GM04504 (cell line): ENCODE measurements at regions not wholly inside any gene's neighbourhood (a gene's known extent, or its start where the extent isn't known, plus 50 kb on each side); places are given as distances from the start of the nearest gene placed in this dataset.
"Not testable (repeated sequence)": the region's sequence is repeated elsewhere in the genome, so short reads cannot be mapped to it uniquely, and the experiment has no call there.

Source experiments
- DNase-seq: peaks from one replicate; pipeline ENCODE4 v3.0.0-alpha.2; 2012; ENCODE audit warnings: low read depth

GRCh38 chr5:103743421-103743820 is 180.8 kb upstream of the NUDT12 start:
- no peak for DNase-seq

GRCh38 chr5:103741984-103742383 is 179.4 kb upstream of the NUDT12 start:
- DNase-seq = no peak

- DNase-seq = not testable (repeated sequence)
Observed at GRCh38 chr5:103736343-103736742, 173.8 kb upstream of the NUDT12 start.

GRCh38 chr5:103724271-103724670 is 161.7 kb upstream of the NUDT12 start:
- DNase-seq = no peak

- no peak for DNase-seq
Observed at GRCh38 chr5:103721183-103721582, 158.6 kb upstream of the NUDT12 start.

GRCh38 chr5:103718108-103718507 is 155.5 kb upstream of the NUDT12 start:
- no peak for DNase-seq

- no peak for DNase-seq
Observed at GRCh38 chr5:103708601-103709000, 146.0 kb upstream of the NUDT12 start.

- DNase-seq = no peak
Observed at GRCh38 chr5:103706939-103707682, 144.5 kb upstream of the NUDT12 start.

GRCh38 chr5:103703617-103704016 is 141.0 kb upstream of the NUDT12 start:
- no peak for DNase-seq

GRCh38 chr5:103693517-103693916 is 130.9 kb upstream of the NUDT12 start:
- no peak for DNase-seq

GRCh38 chr5:103690676-103691075 is 128.1 kb upstream of the NUDT12 start:
- no peak for DNase-seq

- no peak for DNase-seq
Observed at GRCh38 chr5:103679873-103680272, 117.3 kb upstream of the NUDT12 start.

- peak; percentile 54 for DNase-seq
Observed at GRCh38 chr5:103676198-103676597, 113.6 kb upstream of the NUDT12 start.

- peak; percentile 23 for DNase-seq
Observed at GRCh38 chr5:103674739-103675138, 112.2 kb upstream of the NUDT12 start.

- no peak for DNase-seq
Observed at GRCh38 chr5:103674251-103674650, 111.7 kb upstream of the NUDT12 start.

- DNase-seq = no peak
Observed at GRCh38 chr5:103669615-103670014, 107.0 kb upstream of the NUDT12 start.

GRCh38 chr5:103668281-103668680 is 105.7 kb upstream of the NUDT12 start:
- no peak for DNase-seq

- DNase-seq = peak; percentile 15
Observed at GRCh38 chr5:103667068-103667467, 104.5 kb upstream of the NUDT12 start.

- DNase-seq = no peak
Observed at GRCh38 chr5:103657301-103657700, 94.7 kb upstream of the NUDT12 start.

- DNase-seq = no peak
Observed at GRCh38 chr5:103648086-103648485, 85.5 kb upstream of the NUDT12 start.

GRCh38 chr5:103646698-103647614 is 84.4 kb upstream of the NUDT12 start:
- DNase-seq = no peak

- no peak for DNase-seq
Observed at GRCh38 chr5:103645816-103646215, 83.2 kb upstream of the NUDT12 start.

GRCh38 chr5:103638979-103639378 is 76.4 kb upstream of the NUDT12 start:
- DNase-seq = no peak
